Gastrocnemius medialis (tissue), 4 donors: ENCODE measurements at regions not wholly inside any gene's neighbourhood (a gene's known extent, or its start where the extent isn't known, plus 50 kb on each side); places are given as distances from the start of the nearest gene placed in this dataset.

Source experiments
- POLR2A ChIP-seq, 2 donors: fragments of 450-650 bp; IDR thresholded peaks; one replicate each; pipeline ENCODE4 v1.6.1; 2017; ENCODE audit warnings: antibody characterized with exemption in 2 of 2, mild to moderate bottlenecking in 2 of 2, moderate library complexity in 2 of 2
- TF ChIP-seq, protein P1 (sequence below), 5 experiments: fragments of 450-650 bp in 3 of 5; fragments of 200-600 bp in 2 of 5; sonication (generic) in 2 of 5; IDR thresholded peaks in 4 of 5; conservative IDR thresholded peaks in 1 of 5; 1 replicate in 4 of 5; 2 replicates in 1 of 5; pipeline ENCODE4 v1.5.1; 2016 to 2019; ENCODE audit warnings: antibody characterized with exemption in 5 of 5, mild to moderate bottlenecking in 3 of 5, moderate library complexity in 3 of 5

GRCh38 chr2:36173760-36174404 lies 181.7 kb upstream of the CRIM1 start:
- TF ChIP-seq, protein P1, sequence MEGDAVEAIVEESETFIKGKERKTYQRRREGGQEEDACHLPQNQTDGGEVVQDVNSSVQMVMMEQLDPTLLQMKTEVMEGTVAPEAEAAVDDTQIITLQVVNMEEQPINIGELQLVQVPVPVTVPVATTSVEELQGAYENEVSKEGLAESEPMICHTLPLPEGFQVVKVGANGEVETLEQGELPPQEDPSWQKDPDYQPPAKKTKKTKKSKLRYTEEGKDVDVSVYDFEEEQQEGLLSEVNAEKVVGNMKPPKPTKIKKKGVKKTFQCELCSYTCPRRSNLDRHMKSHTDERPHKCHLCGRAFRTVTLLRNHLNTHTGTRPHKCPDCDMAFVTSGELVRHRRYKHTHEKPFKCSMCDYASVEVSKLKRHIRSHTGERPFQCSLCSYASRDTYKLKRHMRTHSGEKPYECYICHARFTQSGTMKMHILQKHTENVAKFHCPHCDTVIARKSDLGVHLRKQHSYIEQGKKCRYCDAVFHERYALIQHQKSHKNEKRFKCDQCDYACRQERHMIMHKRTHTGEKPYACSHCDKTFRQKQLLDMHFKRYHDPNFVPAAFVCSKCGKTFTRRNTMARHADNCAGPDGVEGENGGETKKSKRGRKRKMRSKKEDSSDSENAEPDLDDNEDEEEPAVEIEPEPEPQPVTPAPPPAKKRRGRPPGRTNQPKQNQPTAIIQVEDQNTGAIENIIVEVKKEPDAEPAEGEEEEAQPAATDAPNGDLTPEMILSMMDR (IDR thresholded peaks at IDR 0.05 in 4 of 5, conservative IDR thresholded peaks at IDR 0.05 in 1 of 5), result no peak
- no peak for TF ChIP-seq POLR2A (IDR thresholded peaks at IDR 0.05)
